Fibroblast of villous mesenchyme (primary cell): ENCODE measurements at regions not wholly inside any gene's neighbourhood (a gene's known extent, or its start where the extent isn't known, plus 50 kb on each side); places are given as distances from the start of the nearest gene placed in this dataset.

Experiments
- DNase-seq: peaks from one replicate; pipeline ENCODE4 v3.0.0-alpha.2; 2010; ENCODE audit warnings: low read depth
- H3K4me3 ChIP-seq: 2 replicates; pipeline ENCODE4 v1.5.1; 2011; ENCODE audit warnings: low read depth, mild to moderate bottlenecking, low read length
- CTCF ChIP-seq: IDR thresholded peaks from 2 replicates; pipeline ENCODE4 v1.5.1; 2012; ENCODE audit warnings: low read depth, mild to moderate bottlenecking, low read length; ENCODE audit not compliant: insufficient read depth

- TF ChIP-seq CTCF: no peak
Observed at GRCh38 chr6:167455371-167455770, 130.5 kb downstream of the TTLL2 start.

DNA sequence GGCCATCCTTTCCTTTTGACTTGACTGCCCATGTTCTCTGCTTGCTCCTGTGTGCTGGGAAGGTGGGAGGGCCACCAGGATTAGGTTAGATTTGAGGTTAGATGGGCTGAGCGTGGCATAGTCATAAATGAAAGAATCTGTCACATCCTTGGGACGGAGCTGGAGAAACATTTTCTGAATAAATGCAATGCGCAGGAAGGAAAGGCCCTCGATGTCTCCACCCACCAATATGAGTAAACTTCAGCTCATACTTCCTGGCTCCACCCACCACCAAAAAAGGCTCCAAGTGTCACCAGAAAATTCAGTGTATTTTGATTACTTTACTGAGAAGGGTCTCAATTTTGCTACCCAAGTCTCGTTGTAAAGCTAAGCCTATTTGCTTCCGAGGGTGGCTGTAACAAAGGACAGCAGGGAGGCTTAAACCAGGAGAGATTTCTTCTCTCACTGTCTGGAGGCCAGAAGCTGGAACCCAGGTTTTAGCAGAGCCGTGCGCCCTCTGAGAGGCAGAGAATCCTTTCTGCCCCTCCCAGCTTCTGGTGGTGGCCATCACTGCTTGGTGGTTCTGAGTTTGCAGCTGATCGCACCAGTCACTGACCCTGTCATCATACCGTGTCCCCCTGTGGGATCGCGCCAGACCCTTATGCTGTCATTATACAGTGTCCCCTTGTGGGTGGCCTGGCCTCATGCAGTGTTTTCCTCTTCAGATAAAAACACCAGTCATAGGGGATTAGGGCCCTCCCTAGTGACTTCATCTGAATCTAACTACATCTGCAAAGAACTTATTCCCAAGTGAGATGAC is 137.8 kb downstream of the TTLL2 start:
- TF ChIP-seq CTCF: no peak
- no peak overlapping the region for H3K4me3 ChIP-seq
- DNase-seq: no peak

More at GRCh38 chr6:167455371-167455770, 130.5 kb downstream of the TTLL2 start:
- no peak overlapping the region for H3K4me3 ChIP-seq
- DNase-seq: no peak

DNA sequence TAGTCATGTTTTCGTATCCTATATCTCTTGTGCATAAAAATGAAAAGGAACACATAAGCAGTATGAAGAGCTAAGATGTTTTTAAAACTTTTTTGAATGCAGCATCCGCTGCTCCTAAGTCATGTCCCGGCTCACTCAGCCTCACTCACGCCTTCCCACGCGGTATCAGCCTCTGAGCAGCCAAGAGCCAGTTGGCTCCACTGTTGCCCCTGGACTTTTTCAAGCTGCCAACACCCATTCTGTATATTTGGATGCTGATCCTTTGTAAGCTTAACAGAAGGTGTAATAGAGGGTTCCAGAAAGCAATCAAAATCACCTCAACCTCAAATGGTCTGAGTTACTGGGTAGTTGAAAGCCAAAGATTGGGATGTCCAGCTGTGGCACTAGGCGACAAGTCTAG is 139.3 kb downstream of the TTLL2 start:
- H3K4me3 ChIP-seq: no peak overlapping the region
- DNase-seq: no peak
- no peak for TF ChIP-seq CTCF

DNA sequence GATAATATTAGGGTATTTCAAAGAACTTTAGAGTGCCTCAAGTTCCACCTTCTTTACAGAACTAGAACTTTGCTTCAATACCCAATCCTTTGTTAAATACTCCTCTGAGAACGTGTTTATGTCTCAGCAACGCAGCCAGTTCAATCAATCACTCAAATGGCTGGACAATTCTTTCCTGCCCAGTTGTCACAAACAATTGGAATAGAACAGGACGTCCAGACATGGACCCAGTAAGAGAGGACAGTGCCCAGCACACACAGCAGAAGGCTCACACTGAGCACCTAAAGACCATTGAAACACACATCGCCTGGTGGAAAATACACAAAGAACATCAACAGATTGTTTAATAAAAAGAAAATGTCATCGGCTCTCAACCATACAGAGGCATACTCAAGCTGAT is 140.6 kb downstream of the TTLL2 start:
- H3K4me3 ChIP-seq: no peak overlapping the region
- no peak for DNase-seq
- no peak for TF ChIP-seq CTCF

GRCh38 chr6:167467282-167467681 is 142.4 kb downstream of the TTLL2 start:
- no peak for DNase-seq
- no peak for TF ChIP-seq CTCF
- no peak overlapping the region for H3K4me3 ChIP-seq

DNA sequence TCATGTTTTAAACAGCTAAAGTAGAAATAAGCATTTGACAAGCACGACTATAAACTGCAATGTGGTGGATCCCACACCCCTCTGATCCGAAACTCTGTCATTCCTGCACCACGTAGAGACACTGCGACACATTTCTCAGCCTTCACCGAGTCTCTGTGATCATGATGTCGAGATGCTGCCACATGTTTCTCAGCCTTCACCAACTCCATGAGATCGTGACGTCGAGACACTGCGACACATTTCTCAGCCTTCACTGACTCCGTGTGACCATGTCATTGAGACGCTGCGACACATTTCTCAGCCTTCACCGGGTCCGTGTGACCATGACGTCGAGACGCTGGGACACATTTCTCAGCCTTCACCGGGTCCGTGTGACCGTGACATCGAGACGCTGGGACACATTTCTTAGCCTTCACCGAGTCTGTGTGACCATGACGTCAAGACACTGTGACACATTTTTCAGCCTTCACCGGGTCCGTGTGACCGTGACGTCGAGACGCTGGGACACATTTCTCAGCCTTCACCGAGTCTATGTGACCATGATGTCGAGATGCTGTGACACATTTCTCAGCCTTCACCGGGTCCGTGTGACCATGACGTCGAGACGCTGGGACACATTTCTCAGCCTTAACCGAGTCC is 143.0 kb downstream of the TTLL2 start:
- TF ChIP-seq CTCF: no peak
- DNase-seq: no peak
- no peak overlapping the region for H3K4me3 ChIP-seq
